ENCODE measurements at regions not wholly inside any gene's neighbourhood (a gene's known extent, or its start where the extent isn't known, plus 50 kb on each side); places are given as distances from the start of the nearest gene placed in this dataset.
A peak's percentile ranks its signal among the peaks of the same experiment; 100 is the strongest.

- Histone ChIP-seq H3K4me3 (no peak overlapping the region), H3K9me3 (no peaks in the 10 kb centered on the region), H3K36me3 (no peaks in the 10 kb centered on the region), H3K27me3 (peaks cover 85% of the 10 kb centered on the region)
- no peak for DNase-seq
Measured at GRCh38 chr11:43573233-43573632, 107.3 kb upstream of the HSD17B12 start.

GRCh38 chr11:43573873-43574272, 106.7 kb upstream of the HSD17B12 start:
- Histone ChIP-seq H3K9me3 (no peaks in the 10 kb centered on the region), H3K27me3 (peaks cover 84% of the 10 kb centered on the region), H3K36me3 (no peaks in the 10 kb centered on the region), H3K4me3 (no peak overlapping the region)
- no peak for DNase-seq

GRCh38 chr11:43574411-43574810, 106.1 kb upstream of the HSD17B12 start:
- Histone ChIP-seq H3K36me3 (no peaks in the 10 kb centered on the region), H3K27me3 (peaks cover 84% of the 10 kb centered on the region)

GRCh38 chr11:43574949-43575912, 105.3 kb upstream of the HSD17B12 start:
- peaks cover 86% of the 10 kb centered on the region for H3K27me3 ChIP-seq
- DNase-seq, result peak; percentile 54
- H3K36me3 ChIP-seq, result no peaks in the 10 kb centered on the region
- peak overlapping the region; percentile 15; the same call in 1 of the 2 replicates for H3K4me3 ChIP-seq
- no peaks in the 10 kb centered on the region for H3K9me3 ChIP-seq

More at GRCh38 chr11:43574411-43574810, 106.1 kb upstream of the HSD17B12 start:
- Histone ChIP-seq H3K4me3 (no peak overlapping the region), H3K9me3 (no peaks in the 10 kb centered on the region)
- no peak for DNase-seq

- H3K36me3 ChIP-seq, result no peaks in the 10 kb centered on the region
- peaks cover 86% of the 10 kb centered on the region for H3K27me3 ChIP-seq
- H3K9me3 ChIP-seq, result no peaks in the 10 kb centered on the region
- no peak overlapping the region; the same call in 1 of the 2 replicates for H3K4me3 ChIP-seq
- no peak for DNase-seq
Measured at GRCh38 chr11:43575913-43576310, 104.6 kb upstream of the HSD17B12 start.

- no peaks in the 10 kb centered on the region for H3K9me3 ChIP-seq
- peaks cover 90% of the 10 kb centered on the region for H3K27me3 ChIP-seq
- no peak overlapping the region for H3K4me3 ChIP-seq
- H3K36me3 ChIP-seq, result no peaks in the 10 kb centered on the region
- no peak for DNase-seq
Measured at GRCh38 chr11:43576320-43576802, 104.2 kb upstream of the HSD17B12 start.

- no peaks in the 10 kb centered on the region for H3K36me3 ChIP-seq
- no peak overlapping the region for H3K4me3 ChIP-seq
- peak; percentile 59 for DNase-seq
- H3K27me3 ChIP-seq, result peaks cover 96% of the 10 kb centered on the region
- no peaks in the 10 kb centered on the region for H3K9me3 ChIP-seq
Measured at GRCh38 chr11:43576803-43577521, 103.6 kb upstream of the HSD17B12 start.

- H3K9me3 ChIP-seq, result no peaks in the 10 kb centered on the region
- H3K27me3 ChIP-seq, result peaks cover 97% of the 10 kb centered on the region
- H3K36me3 ChIP-seq, result no peaks in the 10 kb centered on the region
- DNase-seq, result no peak
- H3K4me3 ChIP-seq, result no peak overlapping the region
Measured at GRCh38 chr11:43577566-43578264, 102.8 kb upstream of the HSD17B12 start.

GRCh38 chr11:43578346-43579170, 102.0 kb upstream of the HSD17B12 start:
- no peaks in the 10 kb centered on the region for H3K36me3 ChIP-seq
- H3K4me3 ChIP-seq, result peak overlapping the region; percentile 42
- DNase-seq, result peak; percentile 44
- H3K9me3 ChIP-seq, result no peaks in the 10 kb centered on the region
- peaks cover 98% of the 10 kb centered on the region for H3K27me3 ChIP-seq

- peak; percentile 32 for DNase-seq
- peak overlapping the region; percentile 42 for H3K4me3 ChIP-seq
- no peaks in the 10 kb centered on the region for H3K9me3 ChIP-seq
- no peaks in the 10 kb centered on the region for H3K36me3 ChIP-seq
- H3K27me3 ChIP-seq, result peaks cover 96% of the 10 kb centered on the region
Measured at GRCh38 chr11:43579171-43579918, 101.2 kb upstream of the HSD17B12 start.

GRCh38 chr11:43579919-43580276, 100.6 kb upstream of the HSD17B12 start:
- DNase-seq, result no peak
- Histone ChIP-seq H3K9me3 (no peaks in the 10 kb centered on the region), H3K4me3 (peak overlapping the region; percentile 42), H3K36me3 (no peaks in the 10 kb centered on the region), H3K27me3 (peaks cover 96% of the 10 kb centered on the region)

GRCh38 chr11:43580735-43581369, 99.7 kb upstream of the HSD17B12 start:
- Histone ChIP-seq H3K4me3 (no peak overlapping the region), H3K36me3 (no peaks in the 10 kb centered on the region), H3K27me3 (peaks cover 88% of the 10 kb centered on the region), H3K9me3 (no peaks in the 10 kb centered on the region)
- no peak for DNase-seq

GRCh38 chr11:43581370-43582023, 99.0 kb upstream of the HSD17B12 start:
- no peaks in the 10 kb centered on the region for H3K9me3 ChIP-seq
- peaks cover 81% of the 10 kb centered on the region for H3K27me3 ChIP-seq
- no peak for DNase-seq
- H3K4me3 ChIP-seq, result no peak overlapping the region
- H3K36me3 ChIP-seq, result no peaks in the 10 kb centered on the region

- Histone ChIP-seq H3K36me3 (no peaks in the 10 kb centered on the region), H3K9me3 (no peaks in the 10 kb centered on the region), H3K27me3 (peaks cover 74% of the 10 kb centered on the region), H3K4me3 (no peak overlapping the region)
- no peak for DNase-seq
Measured at GRCh38 chr11:43582024-43582862, 98.3 kb upstream of the HSD17B12 start.

Data from MG63 (cell line).